ENCODE measurements at regions not wholly inside any gene's neighbourhood (a gene's known extent, or its start where the extent isn't known, plus 50 kb on each side); places are given as distances from the start of the nearest gene placed in this dataset.

DNA sequence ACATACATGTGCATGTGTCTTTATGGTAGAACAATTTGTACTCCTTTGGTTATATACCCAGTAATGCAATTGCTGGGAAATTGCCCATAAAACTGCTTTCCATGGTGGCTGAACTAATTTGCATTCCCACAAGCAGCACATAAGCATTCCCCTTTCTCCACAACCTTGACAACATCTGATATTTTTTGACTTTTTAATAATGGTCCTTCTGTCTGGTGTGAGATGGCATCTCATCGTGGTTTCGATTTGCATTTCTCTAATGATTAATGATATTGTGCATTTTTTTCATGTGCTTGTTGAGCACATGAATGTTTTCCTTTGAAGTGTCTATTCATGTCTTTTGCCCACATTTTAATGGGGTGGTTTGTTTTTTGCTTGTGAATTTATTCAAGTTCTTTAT lies 166.0 kb downstream of the TMEM47 start:
- Histone ChIP-seq H3K79me2 (ENCODE audit: insufficient read depth, low read length) (no peaks in the 10 kb centered on the region), H3K36me3 (ENCODE audit: insufficient read depth, low read length) (no peaks in the 10 kb centered on the region), H3K27me3 (ENCODE audit: insufficient read depth, low read length, poor library complexity, severe bottlenecking) (no peaks in the 10 kb centered on the region), H3K4me2 (ENCODE audit: low read depth, low read length, poor library complexity, severe bottlenecking) (no peak overlapping the region), H4K20me1 (ENCODE audit: insufficient read depth, low read length, poor library complexity, severe bottlenecking) (no peaks in the 10 kb centered on the region), H3K9me2 (replicated peaks; ENCODE audit: low read depth, low read length) (no peaks in the 10 kb centered on the region), H3K4me3 (ENCODE audit: low read length, poor library complexity, severe bottlenecking) (no peak overlapping the region), H3K9ac (ENCODE audit: low read depth, low read length, poor library complexity, severe bottlenecking) (no peak overlapping the region), H3K9me3 (ENCODE audit: insufficient read depth, low read depth, low read length) (no peaks in the 10 kb centered on the region), H2AFZ (ENCODE audit: low read length) (no peak overlapping the region), H3K4me1 (ENCODE audit: insufficient read depth, low read length, poor library complexity, severe bottlenecking) (no peaks in the 10 kb centered on the region), H3F3A (ENCODE audit: low read depth) (no peaks in the 10 kb centered on the region)
- TF ChIP-seq CTCF (conservative IDR thresholded peaks at IDR 0.05; ENCODE audit: low read length): no peak
- no peak for TF ChIP-seq EZH2phosphoT487 (IDR thresholded peaks at IDR 0.05; ENCODE audit: borderline replicate concordance)

GRCh38 chrX:34487364-34487763 lies 169.7 kb downstream of the TMEM47 start:
- H3F3A ChIP-seq (ENCODE audit: low read depth): no peaks in the 10 kb centered on the region
- H3K4me2 ChIP-seq (ENCODE audit: low read depth, low read length, poor library complexity, severe bottlenecking): no peak overlapping the region
- no peak overlapping the region for H3K9ac ChIP-seq (ENCODE audit: low read depth, low read length, poor library complexity, severe bottlenecking)
- no peaks in the 10 kb centered on the region for H3K9me2 ChIP-seq (replicated peaks; ENCODE audit: low read depth, low read length)
- TF ChIP-seq CTCF (conservative IDR thresholded peaks at IDR 0.05; ENCODE audit: low read length): no peak
- TF ChIP-seq EZH2phosphoT487 (IDR thresholded peaks at IDR 0.05; ENCODE audit: borderline replicate concordance): no peak
- no peaks in the 10 kb centered on the region for H3K36me3 ChIP-seq (ENCODE audit: insufficient read depth, low read length)
- H3K9me3 ChIP-seq (ENCODE audit: insufficient read depth, low read depth, low read length): no peaks in the 10 kb centered on the region
- no peaks in the 10 kb centered on the region for H3K79me2 ChIP-seq (ENCODE audit: insufficient read depth, low read length)
- no peaks in the 10 kb centered on the region for H3K4me1 ChIP-seq (ENCODE audit: insufficient read depth, low read length, poor library complexity, severe bottlenecking)
- H4K20me1 ChIP-seq (ENCODE audit: insufficient read depth, low read length, poor library complexity, severe bottlenecking): no peaks in the 10 kb centered on the region
- H3K4me3 ChIP-seq (ENCODE audit: low read length, poor library complexity, severe bottlenecking): no peak overlapping the region
- H3K27me3 ChIP-seq (ENCODE audit: insufficient read depth, low read length, poor library complexity, severe bottlenecking): no peaks in the 10 kb centered on the region
- H2AFZ ChIP-seq (ENCODE audit: low read length): no peak overlapping the region

- H3K9me2 ChIP-seq (replicated peaks; ENCODE audit: low read depth, low read length): no peaks in the 10 kb centered on the region
- no peaks in the 10 kb centered on the region for H3F3A ChIP-seq (ENCODE audit: low read depth)
- no peaks in the 10 kb centered on the region for H3K79me2 ChIP-seq (ENCODE audit: insufficient read depth, low read length)
- no peak overlapping the region for H2AFZ ChIP-seq (ENCODE audit: low read length)
- no peak overlapping the region for H3K4me3 ChIP-seq (ENCODE audit: low read length, poor library complexity, severe bottlenecking)
- H3K36me3 ChIP-seq (ENCODE audit: insufficient read depth, low read length): no peaks in the 10 kb centered on the region
- no peak overlapping the region for H3K4me2 ChIP-seq (ENCODE audit: low read depth, low read length, poor library complexity, severe bottlenecking)
- no peak overlapping the region for H3K9ac ChIP-seq (ENCODE audit: low read depth, low read length, poor library complexity, severe bottlenecking)
- no peaks in the 10 kb centered on the region for H3K27me3 ChIP-seq (ENCODE audit: insufficient read depth, low read length, poor library complexity, severe bottlenecking)
- H4K20me1 ChIP-seq (ENCODE audit: insufficient read depth, low read length, poor library complexity, severe bottlenecking): no peaks in the 10 kb centered on the region
- H3K4me1 ChIP-seq (ENCODE audit: insufficient read depth, low read length, poor library complexity, severe bottlenecking): no peaks in the 10 kb centered on the region
- H3K9me3 ChIP-seq (ENCODE audit: insufficient read depth, low read depth, low read length): no peaks in the 10 kb centered on the region
- TF ChIP-seq CTCF (conservative IDR thresholded peaks at IDR 0.05; ENCODE audit: low read length) (no peak), EZH2phosphoT487 (IDR thresholded peaks at IDR 0.05; ENCODE audit: borderline replicate concordance) (no peak)
Measured at GRCh38 chrX:34483980-34484379, 173.1 kb downstream of the TMEM47 start.
